Neuron (in vitro differentiated cells): ENCODE measurements at regions not wholly inside any gene's neighbourhood (a gene's known extent, or its start where the extent isn't known, plus 50 kb on each side); places are given as distances from the start of the nearest gene placed in this dataset.
"Not testable (repeated sequence)": the region's sequence is repeated elsewhere in the genome, so short reads cannot be mapped to it uniquely, and the experiment has no call there.

ENCODE experiments used
- H2AFZ ChIP-seq: one replicate; pipeline ENCODE4 v1.6.1; 2013; ENCODE audit warnings: low read depth, mild to moderate bottlenecking, inconsistent platforms, low read length, moderate library complexity
- H3K27me3 ChIP-seq: one replicate; pipeline ENCODE4 v1.6.1; 2013; ENCODE audit warnings: low read length; ENCODE audit not compliant: insufficient read depth
- H3K36me3 ChIP-seq: one replicate; pipeline ENCODE4 v1.6.1; 2013; ENCODE audit warnings: low read length; ENCODE audit not compliant: insufficient read depth
- H3K4me1 ChIP-seq: one replicate; pipeline ENCODE4 v1.6.1; 2013; ENCODE audit warnings: low read length; ENCODE audit not compliant: insufficient read depth
- H3K4me3 ChIP-seq: 2 replicates; pipeline ENCODE4 v1.5.1; 2013; ENCODE audit warnings: mild to moderate bottlenecking, low read length, moderate library complexity
- H3K9me3 ChIP-seq: one replicate; pipeline ENCODE4 v1.6.1; 2013; ENCODE audit warnings: low read length

DNA sequence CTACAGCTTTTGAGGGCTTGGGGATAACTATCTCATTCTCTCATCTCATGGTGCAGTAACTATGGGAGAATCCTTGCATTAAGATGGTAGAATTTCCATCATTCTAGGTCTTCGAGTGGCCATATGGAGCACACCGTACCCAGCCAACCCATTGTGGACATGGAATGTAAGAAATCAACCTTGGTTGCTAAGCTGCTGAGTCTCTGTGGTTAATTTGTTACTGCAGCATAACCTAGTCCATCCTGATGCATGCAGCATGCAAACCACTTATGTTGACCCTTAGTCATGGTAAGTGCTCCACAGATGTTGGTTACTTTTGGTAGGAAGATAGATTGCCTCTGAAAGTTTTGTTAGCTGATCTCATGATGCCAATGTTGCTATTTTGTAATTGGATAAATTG, 156.3 kb upstream of the CCZ1B start:
- H3K36me3 ChIP-seq, H2AFZ ChIP-seq, H3K27me3 ChIP-seq, H3K9me3 ChIP-seq, H3K4me1 ChIP-seq, H3K4me3 ChIP-seq: not testable (repeated sequence)

- not testable (repeated sequence) for H3K9me3 ChIP-seq, H2AFZ ChIP-seq, H3K27me3 ChIP-seq, H3K36me3 ChIP-seq, H3K4me3 ChIP-seq, H3K4me1 ChIP-seq
These were observed 160.8 kb upstream of the CCZ1B start for GRCh38 chr7:6986892-6987291.

GRCh38 chr7:6988608-6989007, 162.5 kb upstream of the CCZ1B start:
- not testable (repeated sequence) for H3K27me3 ChIP-seq, H3K4me1 ChIP-seq, H2AFZ ChIP-seq, H3K36me3 ChIP-seq, H3K9me3 ChIP-seq, H3K4me3 ChIP-seq

DNA sequence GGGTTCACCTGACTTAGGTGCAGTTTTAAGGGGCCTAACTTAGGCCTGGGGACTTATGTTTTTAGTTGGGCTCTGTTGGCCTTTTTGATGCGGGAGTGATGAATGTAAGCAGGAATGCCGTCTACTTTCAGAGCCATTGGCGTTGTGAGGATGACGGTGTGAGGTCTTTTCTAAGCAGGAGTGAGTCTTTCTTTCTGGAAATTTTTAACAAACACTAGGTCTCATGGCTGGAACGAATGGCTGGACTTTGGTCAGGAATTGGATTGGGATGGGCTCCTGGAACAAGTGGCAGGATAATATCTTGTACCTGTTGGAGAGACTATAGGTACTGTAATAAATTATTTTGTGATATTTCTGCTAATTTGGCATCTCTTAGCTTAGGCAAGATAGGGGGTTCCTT, 163.9 kb upstream of the CCZ1B start:
- H3K9me3 ChIP-seq, H3K4me3 ChIP-seq, H3K36me3 ChIP-seq, H2AFZ ChIP-seq, H3K4me1 ChIP-seq, H3K27me3 ChIP-seq: not testable (repeated sequence)

GRCh38 chr7:6990426-6991152, 164.5 kb upstream of the CCZ1B start:
- not testable (repeated sequence) for H3K9me3 ChIP-seq, H3K4me3 ChIP-seq, H3K4me1 ChIP-seq, H3K36me3 ChIP-seq, H3K27me3 ChIP-seq, H2AFZ ChIP-seq

- H3K36me3 ChIP-seq, H3K4me3 ChIP-seq, H3K9me3 ChIP-seq, H2AFZ ChIP-seq, H3K27me3 ChIP-seq, H3K4me1 ChIP-seq: not testable (repeated sequence)
These were observed 165.1 kb upstream of the CCZ1B start for GRCh38 chr7:6991169-6991611.

- not testable (repeated sequence) for H3K4me1 ChIP-seq, H3K9me3 ChIP-seq, H3K36me3 ChIP-seq, H3K27me3 ChIP-seq, H3K4me3 ChIP-seq, H2AFZ ChIP-seq
These were observed 165.6 kb upstream of the CCZ1B start for GRCh38 chr7:6991686-6992085.

DNA sequence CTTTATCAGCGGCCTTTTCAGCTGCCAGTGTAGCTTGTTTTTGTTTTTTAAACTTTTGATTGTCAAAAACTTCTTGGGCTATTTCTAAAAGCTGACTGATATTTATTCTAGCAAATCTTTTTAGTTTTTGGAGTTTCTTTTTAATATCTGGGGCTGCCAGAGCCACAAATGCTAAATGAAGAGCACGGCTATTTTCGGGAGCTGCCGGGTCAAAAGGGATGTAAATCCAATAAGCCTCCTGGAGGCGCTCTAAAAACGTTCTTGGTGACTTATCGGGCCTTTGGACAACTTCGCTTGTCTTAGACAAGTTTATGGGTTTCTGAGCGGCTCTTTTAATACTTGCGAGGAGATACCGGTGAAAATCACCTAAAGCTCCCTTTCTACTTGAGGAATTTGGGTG, 166.1 kb upstream of the CCZ1B start:
- not testable (repeated sequence) for H3K9me3 ChIP-seq, H3K27me3 ChIP-seq, H3K4me3 ChIP-seq, H2AFZ ChIP-seq, H3K36me3 ChIP-seq, H3K4me1 ChIP-seq

GRCh38 chr7:6995026-6995425, 169.0 kb upstream of the CCZ1B start:
- H2AFZ ChIP-seq, H3K4me1 ChIP-seq, H3K27me3 ChIP-seq, H3K4me3 ChIP-seq, H3K9me3 ChIP-seq, H3K36me3 ChIP-seq: not testable (repeated sequence)

GRCh38 chr7:6995493-6996289, 169.6 kb upstream of the CCZ1B start:
- H2AFZ ChIP-seq, H3K36me3 ChIP-seq, H3K4me3 ChIP-seq, H3K9me3 ChIP-seq, H3K4me1 ChIP-seq, H3K27me3 ChIP-seq: not testable (repeated sequence)

GRCh38 chr7:6999067-6999666, 173.1 kb upstream of the CCZ1B start:
- not testable (repeated sequence) for H3K36me3 ChIP-seq, H3K9me3 ChIP-seq, H3K4me3 ChIP-seq, H3K27me3 ChIP-seq, H3K4me1 ChIP-seq, H2AFZ ChIP-seq

DNA sequence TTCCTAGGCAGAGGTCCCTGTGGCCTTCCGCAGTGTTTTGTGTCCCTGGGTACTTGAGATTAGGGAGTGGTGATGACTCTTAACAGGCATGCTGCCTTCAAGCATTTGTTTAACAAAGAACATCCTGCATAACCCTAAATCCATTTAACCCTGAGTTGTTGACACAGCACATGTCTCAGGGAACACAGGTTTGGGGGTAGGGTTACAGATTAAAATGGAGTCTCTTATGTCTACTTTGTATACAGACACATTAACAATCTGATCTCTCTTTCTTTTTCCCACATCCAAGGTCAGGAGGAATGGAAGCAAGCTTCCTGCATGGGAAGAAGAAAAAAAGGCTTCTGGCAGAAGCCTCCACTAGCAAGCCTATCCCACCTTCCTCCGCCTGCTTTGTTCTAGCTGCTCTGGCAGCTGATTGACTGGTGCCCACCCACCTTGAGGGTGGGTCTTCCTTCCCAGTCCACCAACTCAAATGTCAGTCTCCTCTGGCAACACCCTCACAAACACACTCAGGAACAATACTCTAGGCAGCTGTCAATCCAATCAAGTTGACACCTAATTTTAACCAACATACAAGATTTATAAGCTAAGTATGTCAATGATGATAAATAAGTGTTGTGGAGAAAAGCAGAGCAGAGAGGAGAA, 176.5 kb upstream of the CCZ1B start:
- Histone ChIP-seq H3K36me3 (no peaks in the 10 kb centered on the region), H3K9me3 (no peaks in the 10 kb centered on the region), H3K4me1 (no peaks in the 10 kb centered on the region), H3K27me3 (no peaks in the 10 kb centered on the region), H3K4me3 (no peak overlapping the region), H2AFZ (no peak overlapping the region)

DNA sequence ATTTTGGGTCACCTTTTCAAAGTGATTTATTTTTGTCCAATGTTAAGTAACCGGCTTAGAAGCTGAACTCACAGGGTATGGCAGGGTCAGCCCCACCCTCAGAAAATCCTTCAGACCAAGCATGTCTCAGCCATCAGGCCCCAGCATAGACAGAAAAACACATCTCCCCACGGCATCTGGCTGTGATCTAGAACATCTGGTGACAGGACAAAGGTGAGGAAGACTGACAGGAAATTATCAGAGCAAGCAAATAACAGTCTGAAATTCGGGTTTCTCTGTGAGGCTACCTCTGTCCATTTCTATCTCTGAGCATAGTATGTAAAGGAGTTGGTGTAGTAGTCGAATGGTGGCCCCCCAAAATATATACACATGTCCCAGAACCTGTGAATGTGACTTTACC, 177.0 kb upstream of the C1GALT1 start:
- no peaks in the 10 kb centered on the region for H3K4me1 ChIP-seq
- H3K36me3 ChIP-seq, result no peaks in the 10 kb centered on the region
- no peak overlapping the region for H2AFZ ChIP-seq
- no peaks in the 10 kb centered on the region for H3K9me3 ChIP-seq
- no peaks in the 10 kb centered on the region for H3K27me3 ChIP-seq
- H3K4me3 ChIP-seq, result no peak overlapping the region
